Breast epithelium (tissue), 4 donors: ENCODE measurements at regions not wholly inside any gene's neighbourhood (a gene's known extent, or its start where the extent isn't known, plus 50 kb on each side); places are given as distances from the start of the nearest gene placed in this dataset.
"Not testable (repeated sequence)": the region's sequence is repeated elsewhere in the genome, so short reads cannot be mapped to it uniquely, and the experiment has no call there.

Experiments
- DNase-seq, 2 donors: peaks; one replicate each; pipeline ENCODE4 v3.0.0-alpha.2; 2019; ENCODE audit warnings: low spot score in 2 of 2
- H3K27ac ChIP-seq, 2 donors: fragments of 200-600 bp; sonication (generic) in 1 of 2; one replicate each; pipeline ENCODE4 v1.5.1; 2016 to 2019; ENCODE audit warnings: mild to moderate bottlenecking in 1 of 2
- H3K27me3 ChIP-seq, 2 donors: fragments of 200-600 bp; sonication (generic) in 1 of 2; one replicate each; pipeline versions ENCODE4 v1.5.1 to v1.6.0; 2017 to 2019; ENCODE audit warnings: control low read depth in 1 of 2, mild to moderate bottlenecking in 1 of 2
- H3K36me3 ChIP-seq: fragments of 200-600 bp; one replicate; pipeline ENCODE4 v1.5.1; 2019
- H3K4me1 ChIP-seq, 2 donors: fragments of 200-600 bp; sonication (generic); one replicate each; pipeline ENCODE4 v1.5.1; 2016 to 2019; ENCODE audit warnings: control low read depth in 1 of 2
- H3K4me3 ChIP-seq, 3 donors: fragments of 200-600 bp; sonication (generic); 1 replicate in 2 of 3; 2 replicates in 1 of 3; pipeline ENCODE4 v1.5.1; 2016 to 2019; ENCODE audit warnings: mild to moderate bottlenecking in 3 of 3, moderate library complexity in 2 of 3
- H3K9me3 ChIP-seq, 2 donors: fragments of 200-600 bp; sonication (generic) in 1 of 2; one replicate each; pipeline ENCODE4 v1.5.1; 2016 to 2019; ENCODE audit warnings: control low read depth in 1 of 2
- CTCF ChIP-seq, 3 donors: fragments of 450-650 bp; IDR thresholded peaks; one replicate each; pipeline ENCODE4 v1.5.1; 2016 to 2017; ENCODE audit warnings: antibody characterized with exemption in 3 of 3, mild to moderate bottlenecking in 3 of 3, moderate library complexity in 3 of 3
- POLR2A ChIP-seq: fragments of 450-650 bp; IDR thresholded peaks from one replicate; pipeline ENCODE4 v1.6.1; 2016; ENCODE audit warnings: antibody characterized with exemption, mild to moderate bottlenecking, moderate library complexity
- POLR2AphosphoS5 ChIP-seq, 3 donors: sonication (generic); formaldehyde crosslinking; IDR thresholded peaks; one replicate each; pipeline ENCODE4 v1.6.1; 2017; ENCODE audit warnings: antibody characterized with exemption in 3 of 3
- intact Hi-C: fragments of 100-400 bp; cut with DNase I; formaldehyde crosslinking; loops from one replicate; pipeline ENCODE4 v1.15.1; 2023; ENCODE audit warnings: low total_unique reads

GRCh38 chrX:127177966-127178365 lies 358.4 kb downstream of the PRR32 start:
- no peak overlapping the region for H3K27ac ChIP-seq
- no peaks in the 10 kb centered on the region for H3K27me3 ChIP-seq
- no peaks in the 10 kb centered on the region for H3K9me3 ChIP-seq
- no peak overlapping the region for H3K4me3 ChIP-seq
- TF ChIP-seq POLR2A (no peak), CTCF (IDR thresholded peaks at IDR 0.05) (no peak), POLR2AphosphoS5 (IDR thresholded peaks at IDR 0.05) (no peak)
- intact Hi-C loops, result no loop called here
- H3K4me1 ChIP-seq, result no peaks in the 10 kb centered on the region
- DNase-seq, result no peak
- no peaks in the 10 kb centered on the region for H3K36me3 ChIP-seq

GRCh38 chrX:127187095-127187494 lies 367.6 kb downstream of the PRR32 start:
- Histone ChIP-seq H3K36me3 (no peaks in the 10 kb centered on the region), H3K27ac (no peak overlapping the region), H3K4me3 (no peak overlapping the region), H3K9me3 (no peaks in the 10 kb centered on the region), H3K4me1 (no peaks in the 10 kb centered on the region), H3K27me3 (no peaks in the 10 kb centered on the region)
- DNase-seq, result no peak
- intact Hi-C loops, result no loop called here
- TF ChIP-seq POLR2AphosphoS5 (IDR thresholded peaks at IDR 0.05) (no peak), POLR2A (no peak), CTCF (IDR thresholded peaks at IDR 0.05) (no peak)

GRCh38 chrX:127190381-127190780 lies 370.9 kb downstream of the PRR32 start:
- Histone ChIP-seq H3K9me3 (no peaks in the 10 kb centered on the region), H3K27ac (no peak overlapping the region), H3K27me3 (no peaks in the 10 kb centered on the region), H3K4me3 (no peak overlapping the region), H3K4me1 (no peaks in the 10 kb centered on the region), H3K36me3 (no peaks in the 10 kb centered on the region)
- TF ChIP-seq POLR2AphosphoS5 (IDR thresholded peaks at IDR 0.05) (no peak), CTCF (IDR thresholded peaks at IDR 0.05) (no peak), POLR2A (no peak)
- no peak for DNase-seq
- intact Hi-C loops, result no loop called here

- Histone ChIP-seq H3K27me3 (no peaks in the 10 kb centered on the region), H3K4me3 (no peak overlapping the region), H3K27ac (no peak overlapping the region), H3K9me3 (no peaks in the 10 kb centered on the region), H3K36me3 (no peaks in the 10 kb centered on the region), H3K4me1 (no peaks in the 10 kb centered on the region)
- DNase-seq, result no peak
- TF ChIP-seq POLR2A, result no peak
- TF ChIP-seq POLR2AphosphoS5 (IDR thresholded peaks at IDR 0.05), result no peak
- no peak for TF ChIP-seq CTCF (IDR thresholded peaks at IDR 0.05)
- intact Hi-C loops, result no loop called here
These were observed 387.8 kb downstream of the PRR32 start for GRCh38 chrX:127207326-127207725.

- intact Hi-C loops, H3K27me3 ChIP-seq, H3K36me3 ChIP-seq: not testable (repeated sequence)
These were observed 402.3 kb downstream of the PRR32 start for GRCh38 chrX:127221821-127222220.

GRCh38 chrX:127243654-127244053 lies 424.1 kb downstream of the PRR32 start:
- no peak for DNase-seq
- Histone ChIP-seq H3K27me3 (no peaks in the 10 kb centered on the region), H3K27ac (no peak overlapping the region)

More at GRCh38 chrX:127221821-127222220, 402.3 kb downstream of the PRR32 start:
- H3K4me3 ChIP-seq, H3K4me1 ChIP-seq, DNase-seq, H3K27ac ChIP-seq: not testable (repeated sequence)
- peaks cover 7 to 31% of the 10 kb centered on the region in 2 donors for H3K9me3 ChIP-seq

More at GRCh38 chrX:127243654-127244053, 424.1 kb downstream of the PRR32 start:
- intact Hi-C loops, result no loop called here
- Histone ChIP-seq H3K4me1 (no peaks in the 10 kb centered on the region), H3K36me3 (no peaks in the 10 kb centered on the region), H3K9me3 (peaks cover 4 to 7% of the 10 kb centered on the region in 2 donors), H3K4me3 (no peak overlapping the region)
- TF ChIP-seq CTCF (IDR thresholded peaks at IDR 0.05), result no peak
- TF ChIP-seq POLR2AphosphoS5 (IDR thresholded peaks at IDR 0.05), result no peak
- TF ChIP-seq POLR2A, result no peak
